Mammary epithelial cell (primary cell): ENCODE measurements at regions not wholly inside any gene's neighbourhood (a gene's known extent, or its start where the extent isn't known, plus 50 kb on each side); places are given as distances from the start of the nearest gene placed in this dataset.
"Not testable (repeated sequence)": the region's sequence is repeated elsewhere in the genome, so short reads cannot be mapped to it uniquely, and the experiment has no call there.

Experiments
- CTCF ChIP-seq, 2 donors: IDR thresholded peaks in 1 of 2; conservative IDR thresholded peaks in 1 of 2; 2 replicates each; pipeline ENCODE4 v1.5.1; 2011 to 2012; ENCODE audit warnings: inconsistent platforms in 2 of 2, low read length in 2 of 2, mild to moderate bottlenecking in 2 of 2, control low read depth in 1 of 2, low read depth in 1 of 2; ENCODE audit not compliant: insufficient read depth in 1 of 2; ENCODE audit errors: extremely low read depth in 1 of 2
- EZH2 ChIP-seq: IDR thresholded peaks from 2 replicates; pipeline ENCODE4 v1.6.1; 2012; ENCODE audit warnings: low read length, inconsistent platforms, borderline replicate concordance

- not testable (repeated sequence) for TF ChIP-seq CTCF (conservative IDR thresholded peaks at IDR 0.05 in 1 of 2, IDR thresholded peaks at IDR 0.05 in 1 of 2; ENCODE audit: extremely low read depth in 1 of 2, insufficient read depth in 1 of 2, low read depth in 1 of 2, low read length in 2 of 2); EZH2
Measured at GRCh38 chr9:65382701-65383318, 97.8 kb upstream of the FOXD4L5 start.
